ENCODE measurements at regions not wholly inside any gene's neighbourhood (a gene's known extent, or its start where the extent isn't known, plus 50 kb on each side); places are given as distances from the start of the nearest gene placed in this dataset.
"Not testable (repeated sequence)": the region's sequence is repeated elsewhere in the genome, so short reads cannot be mapped to it uniquely, and the experiment has no call there.

- Mint-ChIP-seq H3K4me3 (no peak overlapping the region), H3K9me3 (no peaks in the 10 kb centered on the region), H3K36me3 (no peaks in the 10 kb centered on the region), H3K4me1 (peaks cover 0 to 4% (median 0%) of the 10 kb centered on the region in 3 donors), H3K27me3 (peaks cover 2% of the 10 kb centered on the region), H3K27ac (no peak overlapping the region)
Measured at GRCh38 chr18:56286775-56287325, 351.5 kb downstream of the TXNL1 start.

GRCh38 chr18:56285387-56286065 lies 352.9 kb downstream of the TXNL1 start:
- peaks cover 2% of the 10 kb centered on the region for H3K27me3 Mint-ChIP-seq
- peaks cover 0 to 5% (median 0%) of the 10 kb centered on the region in 3 donors for H3K9me3 Mint-ChIP-seq
- peaks cover 0 to 4% (median 0%) of the 10 kb centered on the region in 3 donors for H3K4me1 Mint-ChIP-seq
- no peak overlapping the region for H3K4me3 Mint-ChIP-seq
- H3K27ac Mint-ChIP-seq = no peak overlapping the region
- no peaks in the 10 kb centered on the region for H3K36me3 Mint-ChIP-seq

- Mint-ChIP-seq H3K27me3 (peaks cover 2% of the 10 kb centered on the region), H3K36me3 (no peaks in the 10 kb centered on the region), H3K4me3 (no peak overlapping the region), H3K27ac (no peak overlapping the region), H3K9me3 (peaks cover 0 to 15% (median 2%) of the 10 kb centered on the region in 3 donors), H3K4me1 (peaks cover 0 to 3% (median 0%) of the 10 kb centered on the region in 3 donors)
Measured at GRCh38 chr18:56284319-56284718, 354.1 kb downstream of the TXNL1 start.

GRCh38 chr18:56283316-56283715 lies 355.1 kb downstream of the TXNL1 start:
- Mint-ChIP-seq H3K27ac (no peak overlapping the region), H3K9me3 (peaks cover 0 to 21% (median 2%) of the 10 kb centered on the region in 3 donors), H3K27me3 (peaks cover 2% of the 10 kb centered on the region), H3K36me3 (no peaks in the 10 kb centered on the region), H3K4me3 (no peak overlapping the region), H3K4me1 (peaks cover 0 to 1% (median 0%) of the 10 kb centered on the region in 3 donors)

GRCh38 chr18:56282234-56283104 lies 355.9 kb downstream of the TXNL1 start:
- Mint-ChIP-seq H3K36me3 (no peaks in the 10 kb centered on the region), H3K4me1 (peaks cover 0 to 1% (median 0%) of the 10 kb centered on the region in 3 donors), H3K4me3 (no peak overlapping the region), H3K9me3 (peaks cover 0 to 21% (median 2%) of the 10 kb centered on the region in 3 donors), H3K27me3 (no peaks in the 10 kb centered on the region), H3K27ac (no peak overlapping the region)

- not testable (repeated sequence) for H3K27me3 Mint-ChIP-seq, H3K4me1 Mint-ChIP-seq, H3K4me3 Mint-ChIP-seq, H3K36me3 Mint-ChIP-seq
- peaks cover 0 to 21% (median 2%) of the 10 kb centered on the region in 3 donors for H3K9me3 Mint-ChIP-seq
- H3K27ac Mint-ChIP-seq = peak overlapping the region in 1 of 3 donors; percentile 49
Measured at GRCh38 chr18:56279816-56280215, 358.6 kb downstream of the TXNL1 start.

GRCh38 chr18:56278421-56279003 lies 359.9 kb downstream of the TXNL1 start:
- Mint-ChIP-seq H3K4me1 (peaks cover 4 to 7% (median 5%) of the 10 kb centered on the region in 3 donors), H3K36me3 (no peaks in the 10 kb centered on the region), H3K4me3 (no peak overlapping the region), H3K27me3 (no peaks in the 10 kb centered on the region), H3K27ac (peak overlapping the region in 1 of 3 donors; percentile 9), H3K9me3 (peaks cover 0 to 21% (median 2%) of the 10 kb centered on the region in 3 donors)

GRCh38 chr18:56276466-56276865 lies 361.9 kb downstream of the TXNL1 start:
- H3K4me3 Mint-ChIP-seq = peak overlapping the region in 1 of 4 donors; percentile 33
- H3K27ac Mint-ChIP-seq = no peak overlapping the region
- H3K36me3 Mint-ChIP-seq = no peaks in the 10 kb centered on the region
- no peaks in the 10 kb centered on the region for H3K27me3 Mint-ChIP-seq
- peaks cover 4 to 7% (median 5%) of the 10 kb centered on the region in 3 donors for H3K4me1 Mint-ChIP-seq
- H3K9me3 Mint-ChIP-seq = peaks cover 0 to 21% (median 2%) of the 10 kb centered on the region in 3 donors

- Mint-ChIP-seq H3K27ac (no peak overlapping the region), H3K4me3 (no peak overlapping the region)
Measured at GRCh38 chr18:56273541-56274219, 364.7 kb downstream of the TXNL1 start.

GRCh38 chr18:56270671-56271250 lies 367.6 kb downstream of the TXNL1 start:
- no peak overlapping the region for H3K27ac Mint-ChIP-seq
- H3K4me1 Mint-ChIP-seq = peaks cover 14 to 20% (median 17%) of the 10 kb centered on the region in 3 donors
- H3K36me3 Mint-ChIP-seq = peaks cover 2% of the 10 kb centered on the region
- peaks cover 4% of the 10 kb centered on the region for H3K27me3 Mint-ChIP-seq
- no peak overlapping the region for H3K4me3 Mint-ChIP-seq
- no peaks in the 10 kb centered on the region for H3K9me3 Mint-ChIP-seq

More at GRCh38 chr18:56273541-56274219, 364.7 kb downstream of the TXNL1 start:
- Mint-ChIP-seq H3K36me3 (peaks cover 2% of the 10 kb centered on the region), H3K4me1 (peaks cover 5 to 6% (median 5%) of the 10 kb centered on the region in 3 donors), H3K27me3 (no peaks in the 10 kb centered on the region), H3K9me3 (peaks cover 0 to under 1% (median 0%) of the 10 kb centered on the region in 3 donors)

- Mint-ChIP-seq H3K4me3 (peak overlapping the region in 1 of 4 donors; percentile 57), H3K27ac (no peak overlapping the region), H3K4me1 (peaks cover 14 to 28% (median 22%) of the 10 kb centered on the region in 3 donors), H3K9me3 (no peaks in the 10 kb centered on the region), H3K36me3 (peaks cover 2% of the 10 kb centered on the region), H3K27me3 (peaks cover 4% of the 10 kb centered on the region)
Measured at GRCh38 chr18:56269958-56270357, 368.4 kb downstream of the TXNL1 start.

- Mint-ChIP-seq H3K9me3 (no peaks in the 10 kb centered on the region), H3K27me3 (peaks cover 4% of the 10 kb centered on the region), H3K4me3 (peak overlapping the region in 1 of 4 donors; percentile 19), H3K4me1 (peaks cover 14 to 28% (median 22%) of the 10 kb centered on the region in 3 donors), H3K27ac (no peak overlapping the region), H3K36me3 (peaks cover 2% of the 10 kb centered on the region)
Measured at GRCh38 chr18:56268952-56269351, 369.4 kb downstream of the TXNL1 start.

GRCh38 chr18:56267334-56267733 lies 371.1 kb downstream of the TXNL1 start:
- peaks cover 14 to 28% (median 22%) of the 10 kb centered on the region in 3 donors for H3K4me1 Mint-ChIP-seq
- H3K27ac Mint-ChIP-seq = peak overlapping the region in 2 of 3 donors; percentile 41 to 43
- H3K9me3 Mint-ChIP-seq = no peaks in the 10 kb centered on the region
- peaks cover 4% of the 10 kb centered on the region for H3K27me3 Mint-ChIP-seq
- peak overlapping the region in 2 of 4 donors; percentile 45 to 88 for H3K4me3 Mint-ChIP-seq
- H3K36me3 Mint-ChIP-seq = peaks cover 2% of the 10 kb centered on the region

GRCh38 chr18:56258178-56258577 lies 380.2 kb downstream of the TXNL1 start:
- Mint-ChIP-seq H3K27me3 (no peaks in the 10 kb centered on the region), H3K36me3 (peaks cover 2% of the 10 kb centered on the region), H3K27ac (peak overlapping the region in 2 of 3 donors; percentile 52 to 54), H3K9me3 (no peaks in the 10 kb centered on the region), H3K4me1 (peaks cover 9 to 21% (median 15%) of the 10 kb centered on the region in 3 donors), H3K4me3 (peak overlapping the region; percentile 18 to 75 (median 47))

All from IgD-negative memory B cell (primary cell).